Brain microvascular endothelial cell (primary cell): ENCODE measurements at regions not wholly inside any gene's neighbourhood (a gene's known extent, or its start where the extent isn't known, plus 50 kb on each side); places are given as distances from the start of the nearest gene placed in this dataset.

Experiments used
- DNase-seq: peaks from one replicate; pipeline ENCODE4 v3.0.0-alpha.2; 2020
- H3K27ac ChIP-seq: fragments of 250-450 bp; sonication (Bioruptor Pico); 2 replicates; pipeline ENCODE4 v1.5.1; 2020; ENCODE audit warnings: mild to moderate bottlenecking, moderate library complexity
- H3K27me3 ChIP-seq: fragments of 250-450 bp; sonication (Bioruptor Pico); replicated peaks from 2 replicates; pipeline ENCODE4 v1.5.1; 2020; ENCODE audit warnings: mild to moderate bottlenecking
- H3K36me3 ChIP-seq: fragments of 250-450 bp; sonication (Bioruptor Pico); replicated peaks from 2 replicates; pipeline ENCODE4 v1.5.1; 2020; ENCODE audit warnings: mild to moderate bottlenecking
- H3K4me3 ChIP-seq: 2 replicates; pipeline ENCODE4 v1.5.1; 2011; ENCODE audit warnings: low read depth, mild to moderate bottlenecking, control low read depth, low read length, moderate library complexity
- CTCF ChIP-seq: IDR thresholded peaks from 2 replicates; pipeline ENCODE4 v1.5.1; 2011; ENCODE audit warnings: low read depth, mild to moderate bottlenecking, moderate library complexity, low read length, control low read depth, inconsistent platforms; ENCODE audit errors: missing control alignments
- in situ Hi-C: cut with HindIII; loops from 2 replicates; pipeline ENCODE4 v1.10.0; 2017; ENCODE audit warnings: low sequenced_read_pairs, low pct_ligation_motif_present

DNA sequence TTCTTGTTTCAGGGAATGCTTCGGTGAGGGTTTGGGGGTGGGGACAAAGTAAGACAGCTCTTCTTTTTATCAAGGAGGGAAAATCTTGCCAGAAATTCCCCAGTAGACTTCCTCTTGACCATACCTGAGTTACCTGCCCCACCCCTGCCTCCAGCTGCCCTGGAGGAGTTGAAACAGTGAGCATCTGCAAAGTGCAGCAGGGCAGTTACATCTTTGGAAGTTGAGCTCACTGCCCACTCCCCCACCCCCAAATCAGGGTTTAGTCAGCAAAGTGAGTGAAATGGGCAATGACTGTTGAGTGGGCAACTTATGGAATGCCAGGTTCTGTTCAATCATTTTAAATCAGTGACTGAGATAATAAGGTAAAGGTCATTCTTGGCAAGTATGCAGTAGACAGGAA lies 98.8 kb downstream of the BANF2 start:
- H3K27me3 ChIP-seq, result no peaks in the 10 kb centered on the region
- in situ Hi-C loops, result no loop called here
- no peak overlapping the region for H3K4me3 ChIP-seq
- no peak for TF ChIP-seq CTCF
- H3K36me3 ChIP-seq, result no peaks in the 10 kb centered on the region
- H3K27ac ChIP-seq, result no peak overlapping the region
- DNase-seq, result no peak

- TF ChIP-seq CTCF, result no peak
- H3K4me3 ChIP-seq, result no peak overlapping the region
- in situ Hi-C loops, result no loop called here
- H3K36me3 ChIP-seq, result no peaks in the 10 kb centered on the region
- H3K27me3 ChIP-seq, result no peaks in the 10 kb centered on the region
- no peak for DNase-seq
- no peak overlapping the region for H3K27ac ChIP-seq
These were observed 97.8 kb downstream of the BANF2 start for GRCh38 chr20:17797579-17797978.

DNA sequence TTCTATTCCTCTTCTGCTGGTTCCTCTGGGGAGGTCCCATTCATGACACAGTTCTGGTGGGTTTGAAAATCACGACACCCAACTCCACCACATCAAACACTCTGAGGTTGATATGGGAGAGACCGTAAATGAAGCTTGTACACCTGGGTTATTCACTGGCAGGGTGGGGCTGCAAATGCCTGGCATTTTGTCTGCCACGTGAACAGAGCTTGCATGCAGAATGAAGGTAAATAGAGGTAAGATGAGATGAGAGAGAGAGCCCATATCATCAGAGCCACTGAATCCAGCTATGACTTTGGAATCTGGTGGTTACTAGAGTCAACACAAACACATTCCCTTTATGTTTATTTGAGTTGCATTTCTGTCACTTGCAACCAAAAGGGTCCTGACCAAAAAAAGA lies 97.4 kb downstream of the BANF2 start:
- TF ChIP-seq CTCF, result no peak
- H3K36me3 ChIP-seq, result no peaks in the 10 kb centered on the region
- in situ Hi-C loops, result no loop called here
- no peak overlapping the region for H3K27ac ChIP-seq
- no peaks in the 10 kb centered on the region for H3K27me3 ChIP-seq
- no peak overlapping the region for H3K4me3 ChIP-seq
- no peak for DNase-seq

GRCh38 chr20:17796091-17796563 lies 96.4 kb downstream of the BANF2 start:
- no peak for DNase-seq

DNA sequence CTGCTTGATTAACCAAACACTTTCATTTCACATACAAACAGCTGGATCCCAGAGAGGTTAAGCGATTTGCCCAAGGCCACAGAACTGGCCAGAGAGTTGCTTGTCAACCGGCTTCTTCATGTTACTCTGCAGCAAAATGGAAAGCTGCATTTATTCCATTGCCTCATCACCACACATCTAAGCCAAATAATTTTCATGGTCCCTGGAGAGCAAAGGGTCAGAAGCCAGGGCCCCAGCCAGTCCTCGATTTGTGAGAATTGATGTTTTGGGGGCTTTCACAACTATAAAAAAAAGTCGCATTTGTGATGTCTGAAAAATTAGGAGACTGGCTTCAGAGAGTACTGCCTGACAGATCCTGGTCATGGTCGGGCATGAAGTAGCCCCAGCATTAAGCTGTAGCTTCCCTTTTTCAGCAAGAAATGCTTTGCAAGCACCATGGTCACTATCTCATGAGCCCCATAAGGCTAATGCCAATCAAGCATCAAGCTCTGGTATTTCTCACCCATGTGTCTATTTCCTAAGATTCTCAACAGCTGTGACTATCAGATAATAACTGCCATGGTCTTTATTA lies 95.8 kb downstream of the BANF2 start:
- Histone ChIP-seq H3K4me3 (no peak overlapping the region), H3K27ac (no peak overlapping the region), H3K36me3 (no peaks in the 10 kb centered on the region), H3K27me3 (no peaks in the 10 kb centered on the region)
- no peak for TF ChIP-seq CTCF
- in situ Hi-C loops, result no loop called here
- no peak for DNase-seq

More at GRCh38 chr20:17796091-17796563, 96.4 kb downstream of the BANF2 start:
- Histone ChIP-seq H3K27me3 (no peaks in the 10 kb centered on the region), H3K36me3 (no peaks in the 10 kb centered on the region), H3K4me3 (no peak overlapping the region), H3K27ac (no peak overlapping the region)
- no peak for TF ChIP-seq CTCF
- in situ Hi-C loops, result no loop called here

GRCh38 chr20:17795003-17795402 lies 95.2 kb downstream of the BANF2 start:
- Histone ChIP-seq H3K27ac (no peak overlapping the region), H3K27me3 (no peaks in the 10 kb centered on the region), H3K4me3 (no peak overlapping the region), H3K36me3 (no peaks in the 10 kb centered on the region)
- TF ChIP-seq CTCF, result no peak
- DNase-seq, result no peak
- in situ Hi-C loops, result no loop called here
